AG09309 (cell line): ENCODE measurements at regions not wholly inside any gene's neighbourhood (a gene's known extent, or its start where the extent isn't known, plus 50 kb on each side); places are given as distances from the start of the nearest gene placed in this dataset.

Experiments used
- DNase-seq: peaks from one replicate; pipeline ENCODE4 v3.0.0-alpha.2; 2010; ENCODE audit warnings: low read depth
- H3K4me3 ChIP-seq: 2 replicates; pipeline ENCODE4 v1.5.1; 2011; ENCODE audit warnings: mild to moderate bottlenecking, low read depth, low read length, moderate library complexity; ENCODE audit not compliant: control insufficient read depth
- TF ChIP-seq, protein P1 (sequence below): IDR thresholded peaks from 2 replicates; pipeline ENCODE4 v1.5.1; 2011; ENCODE audit warnings: mild to moderate bottlenecking, low read depth, low read length, inconsistent platforms; ENCODE audit not compliant: insufficient read depth, control insufficient read depth; ENCODE audit errors: missing control alignments

DNA sequence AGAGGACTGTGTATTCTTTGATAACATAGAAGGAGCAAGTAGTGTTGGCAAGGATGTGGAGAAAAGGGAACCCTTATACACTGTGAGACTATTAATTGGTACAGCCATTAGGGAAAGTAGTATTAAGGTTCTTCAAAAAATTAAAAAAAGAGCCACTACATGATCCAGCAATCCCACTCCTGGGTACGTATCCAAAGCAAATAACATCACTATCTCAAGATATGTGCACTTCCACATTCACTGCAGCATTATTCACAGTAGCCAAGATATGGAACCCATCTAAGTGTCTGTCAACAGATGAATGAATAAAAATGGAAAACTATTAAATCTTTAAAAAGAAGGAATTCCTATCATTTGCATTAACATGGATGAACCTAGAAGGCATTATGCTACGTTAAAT lies 693.2 kb upstream of the RIOK2 start:
- TF ChIP-seq, protein P1, sequence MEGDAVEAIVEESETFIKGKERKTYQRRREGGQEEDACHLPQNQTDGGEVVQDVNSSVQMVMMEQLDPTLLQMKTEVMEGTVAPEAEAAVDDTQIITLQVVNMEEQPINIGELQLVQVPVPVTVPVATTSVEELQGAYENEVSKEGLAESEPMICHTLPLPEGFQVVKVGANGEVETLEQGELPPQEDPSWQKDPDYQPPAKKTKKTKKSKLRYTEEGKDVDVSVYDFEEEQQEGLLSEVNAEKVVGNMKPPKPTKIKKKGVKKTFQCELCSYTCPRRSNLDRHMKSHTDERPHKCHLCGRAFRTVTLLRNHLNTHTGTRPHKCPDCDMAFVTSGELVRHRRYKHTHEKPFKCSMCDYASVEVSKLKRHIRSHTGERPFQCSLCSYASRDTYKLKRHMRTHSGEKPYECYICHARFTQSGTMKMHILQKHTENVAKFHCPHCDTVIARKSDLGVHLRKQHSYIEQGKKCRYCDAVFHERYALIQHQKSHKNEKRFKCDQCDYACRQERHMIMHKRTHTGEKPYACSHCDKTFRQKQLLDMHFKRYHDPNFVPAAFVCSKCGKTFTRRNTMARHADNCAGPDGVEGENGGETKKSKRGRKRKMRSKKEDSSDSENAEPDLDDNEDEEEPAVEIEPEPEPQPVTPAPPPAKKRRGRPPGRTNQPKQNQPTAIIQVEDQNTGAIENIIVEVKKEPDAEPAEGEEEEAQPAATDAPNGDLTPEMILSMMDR: no peak
- no peak for DNase-seq
- H3K4me3 ChIP-seq: no peak overlapping the region

DNA sequence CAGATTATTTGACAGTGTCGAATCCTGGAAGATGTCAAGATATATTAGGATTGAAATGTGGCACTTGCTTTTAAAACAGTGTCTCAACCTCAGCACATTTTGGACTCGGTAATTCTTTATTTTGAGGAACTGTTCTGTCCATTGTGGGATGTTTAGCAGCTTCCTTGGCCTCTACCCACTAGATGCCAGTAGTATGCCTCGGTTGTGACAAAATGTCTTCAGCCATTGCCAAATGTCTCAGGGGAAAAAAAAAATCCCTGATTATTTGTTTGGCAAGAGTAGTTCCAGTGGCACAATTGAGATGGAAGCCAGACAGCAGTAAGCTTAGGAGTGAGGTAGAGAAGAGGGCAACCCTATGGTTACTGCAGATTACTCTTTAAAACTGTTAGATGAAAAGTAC lies 694.5 kb upstream of the RIOK2 start:
- TF ChIP-seq, protein P1: no peak
- no peak for DNase-seq
- H3K4me3 ChIP-seq: no peak overlapping the region

DNA sequence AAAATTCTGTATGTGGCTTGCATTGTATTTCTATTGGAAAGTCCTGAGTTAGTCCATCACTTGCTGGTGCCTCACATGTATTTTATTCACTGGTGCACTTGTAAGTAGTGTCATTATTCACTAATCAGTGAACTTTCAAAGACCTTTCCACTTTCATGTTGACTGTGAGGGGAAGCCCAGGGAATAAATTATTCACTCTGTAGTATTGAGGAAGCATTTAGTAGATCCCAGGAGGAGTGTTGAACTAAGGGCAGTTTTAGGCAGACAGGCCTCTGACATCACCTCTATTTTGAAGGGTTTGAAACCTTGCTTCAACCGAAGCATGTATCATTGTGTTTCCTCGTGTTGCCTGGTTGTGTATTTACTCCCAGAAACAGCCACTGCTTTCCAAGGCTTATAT lies 705.4 kb upstream of the RIOK2 start:
- DNase-seq: no peak
- H3K4me3 ChIP-seq: no peak overlapping the region
- TF ChIP-seq, protein P1: no peak

DNA sequence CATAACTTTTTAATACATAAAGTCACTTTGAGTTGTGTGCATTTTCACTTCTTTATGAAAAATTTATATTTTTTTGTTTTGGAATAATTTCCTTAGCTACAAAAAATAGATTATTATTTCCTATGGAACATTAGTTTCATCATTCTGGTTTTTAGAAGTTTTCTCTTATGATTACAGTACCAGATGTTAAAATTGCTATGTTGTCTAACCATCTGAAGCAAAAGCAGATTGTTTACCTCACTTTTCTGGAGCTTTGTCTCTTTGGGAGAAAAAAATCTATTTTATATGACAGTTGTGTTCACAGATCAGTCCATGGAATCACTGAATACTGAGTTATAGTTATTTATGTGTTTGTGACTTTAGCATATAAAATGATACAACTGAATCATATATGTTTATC lies 708.9 kb upstream of the RIOK2 start:
- TF ChIP-seq, protein P1: no peak
- H3K4me3 ChIP-seq: no peak overlapping the region
- no peak for DNase-seq

DNA sequence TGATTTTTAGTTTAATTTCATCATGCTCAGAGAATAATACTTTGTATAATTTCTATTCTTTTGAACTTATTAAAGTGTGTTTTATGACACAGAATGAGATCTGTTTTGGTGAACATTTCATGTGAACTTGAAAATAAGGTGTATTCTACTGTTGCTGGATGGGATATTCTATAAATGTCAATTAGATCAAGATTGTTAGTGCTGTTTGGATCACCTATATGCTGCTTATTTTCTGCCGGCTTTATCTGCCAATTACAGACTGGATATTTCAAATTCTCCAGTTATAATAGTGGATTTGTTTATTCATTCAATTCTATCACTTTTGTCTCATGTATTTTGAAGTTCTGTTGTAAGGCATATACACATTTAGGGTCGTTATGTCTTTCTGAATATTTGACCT lies 720.7 kb upstream of the RIOK2 start:
- DNase-seq: no peak
- TF ChIP-seq, protein P1: no peak
- no peak overlapping the region for H3K4me3 ChIP-seq

DNA sequence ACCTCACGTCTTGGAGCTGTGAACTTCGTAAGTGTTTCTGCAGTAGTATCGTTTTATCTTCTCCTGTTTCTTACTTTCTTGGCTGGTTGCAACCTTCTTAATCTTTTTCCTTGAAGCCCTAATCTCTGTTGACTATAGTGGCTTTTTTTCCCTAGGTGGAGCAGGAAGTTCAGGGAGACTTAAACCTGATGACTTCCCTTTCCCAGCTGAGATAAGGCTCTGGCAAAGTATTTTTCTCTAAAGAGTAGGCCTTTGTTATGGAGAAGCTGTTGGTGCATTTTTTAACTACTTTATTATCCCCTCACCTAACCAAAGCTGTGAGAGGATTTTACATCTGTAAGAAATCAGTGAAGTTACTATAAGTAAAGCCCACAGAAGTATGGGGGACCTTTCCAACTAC lies 723.1 kb upstream of the RIOK2 start:
- no peak overlapping the region for H3K4me3 ChIP-seq
- TF ChIP-seq, protein P1: no peak
- no peak for DNase-seq
